Mucosa of stomach (tissue), 1 donor: ENCODE measurements at regions not wholly inside any gene's neighbourhood (a gene's known extent, or its start where the extent isn't known, plus 50 kb on each side); places are given as distances from the start of the nearest gene placed in this dataset.
"Not testable (repeated sequence)": the region's sequence is repeated elsewhere in the genome, so short reads cannot be mapped to it uniquely, and the experiment has no call there.

ENCODE experiments used
- H3K27me3 ChIP-seq: one replicate; pipeline ENCODE4 v1.7.0; 2013; ENCODE audit warnings: mild to moderate bottlenecking, low read length; ENCODE audit not compliant: control insufficient read depth, insufficient read depth
- H3K36me3 ChIP-seq: one replicate; pipeline ENCODE4 v1.7.0; 2013; ENCODE audit warnings: low read length; ENCODE audit not compliant: control insufficient read depth, insufficient read depth
- H3K4me1 ChIP-seq: one replicate; pipeline ENCODE4 v1.7.0; 2013; ENCODE audit warnings: mild to moderate bottlenecking, low read length; ENCODE audit not compliant: control insufficient read depth, insufficient read depth
- H3K4me3 ChIP-seq: one replicate; pipeline ENCODE4 v1.7.0; 2013; ENCODE audit warnings: low read length
- H3K9ac ChIP-seq: one replicate; pipeline ENCODE4 v1.7.0; 2013; ENCODE audit warnings: mild to moderate bottlenecking, low read length, moderate library complexity
- H3K9me3 ChIP-seq: one replicate; pipeline ENCODE4 v1.7.0; 2013; ENCODE audit warnings: mild to moderate bottlenecking, low read length, moderate library complexity; ENCODE audit not compliant: control insufficient read depth
- donor health status: Pancreatic carcinoma.

- Histone ChIP-seq H3K27me3 (no peaks in the 10 kb centered on the region), H3K4me1 (no peaks in the 10 kb centered on the region), H3K4me3 (no peak overlapping the region), H3K9me3 (no peaks in the 10 kb centered on the region), H3K9ac (no peak overlapping the region), H3K36me3 (no peaks in the 10 kb centered on the region)
Measured at GRCh38 chr15:98069256-98069655, 108.8 kb downstream of the ARRDC4 start.

DNA sequence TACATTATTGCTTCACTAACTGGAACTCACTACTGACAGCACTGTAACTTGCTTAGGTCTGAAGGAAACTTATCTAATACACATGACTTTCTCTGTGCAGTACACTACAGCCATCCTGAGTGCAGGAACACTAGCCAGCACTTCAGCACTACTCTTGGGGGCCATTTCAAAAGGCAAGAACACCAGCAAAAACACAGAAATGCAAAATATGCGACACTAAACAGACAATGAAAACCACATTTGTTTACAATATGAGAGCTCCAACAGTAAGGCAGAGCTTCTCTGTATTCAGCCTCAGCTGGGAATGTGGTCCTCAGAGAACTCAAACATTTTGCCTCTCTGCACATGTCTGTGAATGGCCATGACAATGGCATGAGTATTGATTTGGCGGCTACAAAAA lies 109.6 kb downstream of the ARRDC4 start:
- Histone ChIP-seq H3K9ac (no peak overlapping the region), H3K36me3 (no peaks in the 10 kb centered on the region), H3K4me3 (no peak overlapping the region), H3K4me1 (no peaks in the 10 kb centered on the region), H3K27me3 (no peaks in the 10 kb centered on the region), H3K9me3 (no peaks in the 10 kb centered on the region)

DNA sequence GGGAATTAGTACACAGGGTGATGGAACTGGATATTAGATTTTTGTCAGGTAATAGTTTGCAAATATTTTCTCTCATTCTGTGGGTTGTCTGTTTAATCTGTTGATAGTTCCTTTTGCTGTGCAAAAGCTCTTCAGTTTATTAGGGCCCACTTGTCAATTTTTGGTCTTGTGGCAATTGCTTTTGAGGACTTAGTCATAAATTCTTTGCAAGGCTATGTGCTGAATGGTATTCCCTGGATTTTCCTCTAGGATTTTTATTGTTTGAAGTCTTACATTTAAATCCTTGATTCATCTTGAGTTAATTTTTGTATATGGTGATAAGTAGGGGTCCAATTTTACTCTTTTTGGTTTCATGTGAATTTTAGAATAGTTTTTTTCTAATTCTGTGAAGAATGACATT lies 111.3 kb downstream of the ARRDC4 start:
- Histone ChIP-seq H3K9me3 (no peaks in the 10 kb centered on the region), H3K27me3 (no peaks in the 10 kb centered on the region), H3K36me3 (no peaks in the 10 kb centered on the region), H3K4me3 (no peak overlapping the region), H3K9ac (no peak overlapping the region), H3K4me1 (no peaks in the 10 kb centered on the region)

DNA sequence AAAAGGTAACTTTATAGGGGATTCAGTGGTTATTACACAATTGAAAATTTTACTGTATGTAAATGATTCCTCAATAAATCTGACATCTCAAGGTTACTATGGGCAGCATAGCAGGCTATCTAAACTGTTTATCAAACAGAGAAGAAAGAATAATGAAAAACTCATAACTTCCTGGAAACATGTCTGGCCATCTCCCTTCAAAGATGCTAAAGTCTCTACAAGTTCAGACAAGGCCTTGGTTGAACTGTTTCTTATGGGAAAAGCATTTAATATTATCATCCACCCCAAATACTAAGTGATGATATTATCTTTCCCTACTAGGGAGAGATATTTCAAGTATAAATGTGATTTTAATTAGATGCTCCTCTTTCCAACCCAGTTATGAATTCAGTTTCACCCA lies 114.9 kb downstream of the ARRDC4 start:
- H3K4me3 ChIP-seq = no peak overlapping the region
- no peaks in the 10 kb centered on the region for H3K36me3 ChIP-seq
- no peaks in the 10 kb centered on the region for H3K4me1 ChIP-seq
- H3K27me3 ChIP-seq = no peaks in the 10 kb centered on the region
- no peaks in the 10 kb centered on the region for H3K9me3 ChIP-seq
- H3K9ac ChIP-seq = no peak overlapping the region

GRCh38 chr15:98076021-98076816 lies 115.7 kb downstream of the ARRDC4 start:
- no peaks in the 10 kb centered on the region for H3K9me3 ChIP-seq
- H3K27me3 ChIP-seq = no peaks in the 10 kb centered on the region
- H3K9ac ChIP-seq = no peak overlapping the region
- no peaks in the 10 kb centered on the region for H3K36me3 ChIP-seq
- H3K4me1 ChIP-seq = no peaks in the 10 kb centered on the region
- no peak overlapping the region for H3K4me3 ChIP-seq

DNA sequence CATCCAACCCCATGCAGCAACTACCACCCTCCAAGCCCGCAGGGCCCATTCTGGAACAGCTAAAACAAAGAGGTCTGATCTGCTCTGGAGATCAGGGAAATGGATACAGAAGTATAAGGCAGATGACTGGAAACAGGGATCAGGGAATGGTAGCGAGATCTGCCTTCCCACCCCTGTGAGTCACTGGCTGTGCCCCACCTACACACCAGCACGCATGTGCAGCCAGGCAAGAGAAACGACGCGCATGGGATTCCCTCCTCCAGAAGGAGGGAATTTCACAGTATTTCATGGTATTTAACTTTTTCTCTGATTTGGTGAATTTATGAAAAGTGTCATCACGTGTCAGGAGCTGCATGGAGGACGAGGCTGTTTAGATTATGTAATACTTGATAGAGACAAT lies 116.7 kb downstream of the ARRDC4 start:
- Histone ChIP-seq H3K9me3 (no peaks in the 10 kb centered on the region), H3K27me3 (no peaks in the 10 kb centered on the region), H3K4me3 (no peak overlapping the region), H3K36me3 (no peaks in the 10 kb centered on the region), H3K9ac (no peak overlapping the region), H3K4me1 (no peaks in the 10 kb centered on the region)

DNA sequence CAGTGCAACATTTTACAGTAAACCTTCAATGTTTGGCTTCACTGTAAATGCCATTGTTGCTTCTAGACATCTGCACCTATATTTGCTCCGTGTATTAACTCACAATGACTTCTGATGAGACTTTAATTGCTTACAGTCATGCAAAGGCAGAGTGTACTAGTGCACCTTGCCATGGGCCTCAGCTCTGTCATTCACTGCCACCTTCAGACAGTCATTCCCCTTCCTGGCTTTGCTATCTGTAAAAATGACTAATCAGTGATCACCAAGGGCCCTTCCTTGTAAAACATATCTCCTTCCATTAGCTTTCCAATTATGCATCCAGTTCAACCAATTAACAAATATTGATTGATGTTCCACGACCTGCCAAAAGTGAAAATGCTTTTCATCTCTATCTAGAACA lies 120.3 kb downstream of the ARRDC4 start:
- Histone ChIP-seq H3K4me1 (no peaks in the 10 kb centered on the region), H3K27me3 (no peaks in the 10 kb centered on the region), H3K9me3 (no peaks in the 10 kb centered on the region), H3K4me3 (no peak overlapping the region), H3K9ac (no peak overlapping the region), H3K36me3 (no peaks in the 10 kb centered on the region)

GRCh38 chr15:98083203-98083910 lies 122.9 kb downstream of the ARRDC4 start:
- no peaks in the 10 kb centered on the region for H3K27me3 ChIP-seq
- no peak overlapping the region for H3K9ac ChIP-seq
- no peak overlapping the region for H3K4me3 ChIP-seq
- H3K4me1 ChIP-seq = no peaks in the 10 kb centered on the region
- no peaks in the 10 kb centered on the region for H3K9me3 ChIP-seq
- H3K36me3 ChIP-seq = no peaks in the 10 kb centered on the region

DNA sequence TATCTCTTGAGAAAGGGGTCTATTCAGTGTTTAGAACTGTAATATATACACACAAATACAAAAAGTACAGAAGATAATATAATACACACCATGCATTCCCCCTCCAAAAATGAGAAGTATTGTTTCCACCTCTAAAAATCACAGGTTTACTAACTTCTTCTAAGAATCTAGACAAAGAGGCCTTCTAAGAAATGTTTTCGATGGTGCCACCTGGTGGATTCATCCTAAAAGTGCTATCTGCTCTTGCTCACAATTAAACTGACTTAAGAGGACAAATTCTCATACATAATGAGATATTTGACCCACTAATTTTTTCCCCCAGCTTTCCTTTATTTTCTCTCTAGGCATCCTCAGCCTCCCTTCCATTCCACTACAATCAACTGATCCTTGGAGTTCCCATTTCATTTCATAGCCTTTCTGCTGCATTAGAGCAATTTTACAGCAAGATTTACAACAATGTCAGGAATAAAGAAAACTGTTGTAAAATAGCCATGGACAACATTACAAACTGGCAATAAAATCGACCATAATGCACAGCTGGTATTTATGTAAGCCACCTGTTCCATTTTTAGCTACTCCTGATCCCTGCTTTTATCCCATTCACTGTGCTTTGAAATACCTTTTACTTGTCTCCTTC lies 124.6 kb downstream of the ARRDC4 start:
- Histone ChIP-seq H3K9me3 (no peaks in the 10 kb centered on the region), H3K27me3 (no peaks in the 10 kb centered on the region), H3K4me1 (no peaks in the 10 kb centered on the region), H3K36me3 (no peaks in the 10 kb centered on the region), H3K9ac (no peak overlapping the region), H3K4me3 (no peak overlapping the region)

- H3K4me3 ChIP-seq = not testable (repeated sequence)
Measured at GRCh38 chr15:98088307-98088945, 127.9 kb downstream of the ARRDC4 start.

DNA sequence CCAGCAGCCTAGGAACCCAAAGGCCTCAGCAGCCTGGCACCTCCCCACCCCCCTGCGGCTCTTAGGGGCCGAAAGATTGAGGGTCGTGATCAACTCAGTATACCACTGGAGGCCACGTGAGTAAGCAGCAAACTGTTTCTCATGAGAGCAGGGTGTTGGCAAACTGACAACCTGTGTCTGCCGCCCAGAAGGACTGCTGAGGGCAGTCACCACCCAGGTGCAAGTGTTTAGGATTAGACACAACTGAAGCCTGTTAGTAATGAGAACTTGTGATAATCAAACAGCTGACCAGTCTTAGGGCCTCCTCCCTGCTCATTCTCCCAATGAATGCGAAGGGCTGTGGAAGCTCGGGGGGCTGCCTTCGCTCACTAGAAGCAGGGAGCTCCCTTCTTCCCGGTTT lies 128.8 kb downstream of the ARRDC4 start:
- not testable (repeated sequence) for H3K9me3 ChIP-seq, H3K9ac ChIP-seq, H3K4me3 ChIP-seq, H3K36me3 ChIP-seq, H3K4me1 ChIP-seq, H3K27me3 ChIP-seq

More at GRCh38 chr15:98088307-98088945, 127.9 kb downstream of the ARRDC4 start:
- not testable (repeated sequence) for H3K27me3 ChIP-seq, H3K36me3 ChIP-seq, H3K4me1 ChIP-seq, H3K9me3 ChIP-seq, H3K9ac ChIP-seq

- H3K4me1 ChIP-seq, H3K4me3 ChIP-seq, H3K27me3 ChIP-seq, H3K9me3 ChIP-seq, H3K36me3 ChIP-seq, H3K9ac ChIP-seq: not testable (repeated sequence)
Measured at GRCh38 chr15:98097986-98098385, 137.5 kb downstream of the ARRDC4 start.
